ENCODE measurements at regions not wholly inside any gene's neighbourhood (a gene's known extent, or its start where the extent isn't known, plus 50 kb on each side); places are given as distances from the start of the nearest gene placed in this dataset.

GRCh38 chr12:105911966-105912365, 226.8 kb downstream of the NUAK1 start:
- DNase-seq = no peak

GRCh38 chr12:105912882-105913678, 225.7 kb downstream of the NUAK1 start:
- DNase-seq = no peak

GRCh38 chr12:105915997-105916759, 222.6 kb downstream of the NUAK1 start:
- no peak for DNase-seq

- no peak for DNase-seq
Observed at GRCh38 chr12:105916760-105917039, 222.1 kb downstream of the NUAK1 start.

- DNase-seq = no peak
Observed at GRCh38 chr12:105920161-105920684, 218.5 kb downstream of the NUAK1 start.

GRCh38 chr12:105921055-105921454, 217.7 kb downstream of the NUAK1 start:
- DNase-seq = no peak

- DNase-seq = no peak
Observed at GRCh38 chr12:105921872-105922669, 216.7 kb downstream of the NUAK1 start.

- no peak for DNase-seq
Observed at GRCh38 chr12:105922670-105923102, 216.1 kb downstream of the NUAK1 start.

- DNase-seq = no peak
Observed at GRCh38 chr12:105924526-105925208, 214.1 kb downstream of the NUAK1 start.

- no peak for DNase-seq
Observed at GRCh38 chr12:105927564-105927963, 211.2 kb downstream of the NUAK1 start.

GRCh38 chr12:105928436-105928835, 210.3 kb downstream of the NUAK1 start:
- DNase-seq = no peak

- DNase-seq = no peak
Observed at GRCh38 chr12:105929192-105929591, 209.6 kb downstream of the NUAK1 start.

GRCh38 chr12:105930557-105931503, 207.9 kb downstream of the NUAK1 start:
- no peak for DNase-seq

- DNase-seq = no peak
Observed at GRCh38 chr12:105931762-105932570, 206.8 kb downstream of the NUAK1 start.

GRCh38 chr12:105933671-105934665, 204.8 kb downstream of the NUAK1 start:
- DNase-seq = no peak

GRCh38 chr12:105935106-105935505, 203.6 kb downstream of the NUAK1 start:
- no peak for DNase-seq

- no peak for DNase-seq
Observed at GRCh38 chr12:105935981-105936380, 202.8 kb downstream of the NUAK1 start.

GRCh38 chr12:105936496-105936895, 202.3 kb downstream of the NUAK1 start:
- DNase-seq = no peak

- no peak for DNase-seq
Observed at GRCh38 chr12:105937009-105937408, 201.7 kb downstream of the NUAK1 start.

All from CD4-positive, alpha-beta T cell treated with Interleukin-12 subunit alpha and Interleukin-12 subunit beta, for 1 hour (primary cell).